GM12878 (cell line): ENCODE measurements at regions not wholly inside any gene's neighbourhood (a gene's known extent, or its start where the extent isn't known, plus 50 kb on each side); places are given as distances from the start of the nearest gene placed in this dataset.

Experiments used
- ATAC-seq: fragments of 200-7000 bp; cut with Tn5 transposase; 3 replicates; pipeline ENCODE4 v1.9.1; 2020; ENCODE audit warnings: mild to moderate bottlenecking, moderate library complexity
- BruUV-seq: library from RNA; stranded (reverse); fragments of 400-500 nt; replicated peaks from 2 replicates; lab custom pipeline; 2021; lab: Mats Ljungman, UMichigan
- CTCF ChIA-PET: fragments of 300-600 bp; sonication (Branson Sonifier 250); formaldehyde crosslinking; extraction: SDS; loops from one replicate; lab custom pipeline; 2021; ENCODE audit warnings: inconsistent platforms; lab: Yijun Ruan, JAX
- POLR2A ChIA-PET: fragments of 350-600 bp; formaldehyde crosslinking; extraction: SDS; loops from one replicate; lab custom pipeline; 2021; ENCODE audit warnings: inconsistent platforms; lab: Charles Lee
- RAD21 ChIA-PET: fragments of 300-600 bp; sonication (Branson Sonifier 250); formaldehyde crosslinking; loops from one replicate; lab custom pipeline; 2023; ENCODE audit warnings: antibody characterized with exemption; ENCODE audit not compliant: unreplicated experiment; lab: Charles Lee
- SMC1A ChIA-PET: fragments of 300-600 bp; sonication (Branson Sonifier 250); formaldehyde crosslinking; loops from one replicate; lab custom pipeline; 2023; ENCODE audit not compliant: unreplicated experiment, uncharacterized antibody; lab: Charles Lee
- DNase-seq: peaks from one replicate; pipeline ENCODE4 v3.0.0-alpha.2; 2011; ENCODE audit warnings: low read depth, low spot score
- FAIRE-seq: peaks from 3 replicates; lab custom pipeline; 2011; peaks lifted over from hg19 to GRCh38; lab: Jason Lieb, UNC
- H2AFZ ChIP-seq: 2 replicates; pipeline ENCODE4 v1.6.0; 2011; ENCODE audit warnings: low read depth, low read length, control low read depth; ENCODE audit not compliant: control insufficient read depth
- H3K27ac ChIP-seq: 2 replicates; pipeline ENCODE4 v1.5.1; 2011; ENCODE audit warnings: control low read depth; ENCODE audit not compliant: control insufficient read depth, insufficient read depth
- H3K27me3 ChIP-seq, 2 experiments: replicated peaks in 1 of 2; 2 replicates each; pipeline versions ENCODE4 v1.6.0 to v1.6.1; 2011; ENCODE audit warnings: low read length in 1 of 2; ENCODE audit not compliant: control insufficient read depth in 2 of 2, insufficient read depth in 2 of 2
- H3K36me3 ChIP-seq, 2 experiments: 2 replicates each; pipeline ENCODE4 v1.5.1; 2011; ENCODE audit warnings: low read length in 1 of 2; ENCODE audit not compliant: control insufficient read depth in 2 of 2, insufficient read depth in 2 of 2
- H3K4me1 ChIP-seq: 2 replicates; pipeline ENCODE4 v1.6.1; 2011; ENCODE audit warnings: mild to moderate bottlenecking, low read length, moderate library complexity, mixed read lengths; ENCODE audit not compliant: control insufficient read depth, insufficient read depth
- H3K4me2 ChIP-seq: 2 replicates; pipeline ENCODE4 v1.6.0; 2011; ENCODE audit warnings: control low read depth; ENCODE audit not compliant: control insufficient read depth, insufficient read depth
- H3K4me3 ChIP-seq: fragments of 200-600 bp; sonication (generic); 2 replicates; pipeline ENCODE4 v1.5.1; 2016
- H3K79me2 ChIP-seq: 2 replicates; pipeline ENCODE4 v1.6.0; 2011; ENCODE audit warnings: low read length; ENCODE audit not compliant: control insufficient read depth, insufficient read depth
- H3K9ac ChIP-seq: 2 replicates; pipeline ENCODE4 v1.8.0; 2011; ENCODE audit warnings: low read length, control low read depth, mixed read lengths; ENCODE audit not compliant: control insufficient read depth, insufficient read depth
- H3K9me3 ChIP-seq: replicated peaks from 3 replicates; pipeline ENCODE4 v1.5.1; 2011; ENCODE audit warnings: mild to moderate bottlenecking, low read length; ENCODE audit not compliant: control insufficient read depth, insufficient read depth
- H4K20me1 ChIP-seq: 2 replicates; pipeline ENCODE4 v1.6.0; 2011; ENCODE audit not compliant: control insufficient read depth, insufficient read depth
- CHD1 ChIP-seq: IDR thresholded peaks from 2 replicates; pipeline ENCODE4 v1.6.1; 2012; ENCODE audit warnings: low read depth, low read length, improper control_type of control experiment
- ETV6 ChIP-seq, 2 experiments: fragments of 450-650 bp in 1 of 2; IDR thresholded peaks in 1 of 2; conservative IDR thresholded peaks in 1 of 2; 2 replicates each; pipeline ENCODE4 v1.6.1; 2014; ENCODE audit warnings: antibody characterized with exemption in 1 of 2, borderline replicate concordance in 1 of 2, low read depth in 1 of 2, mild to moderate bottlenecking in 1 of 2, moderate library complexity in 1 of 2
- KAT2A ChIP-seq: conservative IDR thresholded peaks from 2 replicates; pipeline ENCODE4 v1.6.1; 2011; ENCODE audit warnings: low read depth, low read length; ENCODE audit not compliant: control insufficient read depth
- NFIC ChIP-seq: IDR thresholded peaks from 2 replicates; pipeline ENCODE4 v1.6.1; 2012; ENCODE audit warnings: low read depth, mild to moderate bottlenecking, inconsistent platforms, low read length, moderate library complexity
- NRF1 ChIP-seq: conservative IDR thresholded peaks from 2 replicates; pipeline ENCODE4 v1.6.1; 2011; ENCODE audit warnings: mild to moderate bottlenecking, low read depth, low read length, improper control_type of control experiment
- POLR2AphosphoS5 ChIP-seq: IDR thresholded peaks from 2 replicates; pipeline ENCODE4 v1.6.1; 2011; ENCODE audit warnings: mild to moderate bottlenecking, low read length, inconsistent platforms
- STAT1 ChIP-seq: fragments of 450-650 bp; conservative IDR thresholded peaks from 2 replicates; pipeline ENCODE4 v1.6.1; 2014; ENCODE audit warnings: antibody characterized with exemption, mild to moderate bottlenecking
- SUZ12 ChIP-seq: fragments of 200-600 bp; sonication (generic); IDR thresholded peaks from one replicate; pipeline ENCODE4 v1.6.1; 2018; ENCODE audit warnings: antibody characterized with exemption, mild to moderate bottlenecking; ENCODE audit not compliant: unreplicated experiment
- TBL1XR1 ChIP-seq: IDR thresholded peaks from 2 replicates; pipeline ENCODE4 v1.6.1; 2012; ENCODE audit warnings: low read depth, low read length, improper control_type of control experiment
- TCF12 ChIP-seq: IDR thresholded peaks from 2 replicates; pipeline ENCODE4 v1.6.1; 2011; ENCODE audit warnings: low read depth, mild to moderate bottlenecking, low read length
- TCF3 ChIP-seq: IDR thresholded peaks from 2 replicates; pipeline ENCODE4 v1.6.1; 2012; ENCODE audit warnings: low read depth, mild to moderate bottlenecking, low read length, borderline replicate concordance; ENCODE audit not compliant: insufficient read depth
- YBX1 ChIP-seq: fragments of 450-650 bp; IDR thresholded peaks from 2 replicates; pipeline ENCODE4 v1.6.1; 2016; ENCODE audit warnings: antibody characterized with exemption
- WGBS: methylation state at CpG from one replicate; pipeline ENCODE4 v1.1.6; 2016; ENCODE audit warnings: low lambda C conversion rate; ENCODE audit not compliant: insufficient replicate concordance, insufficient coverage; ENCODE audit errors: missing lambda C conversion rate; 5-methylcytosine and 5-hydroxymethylcytosine counted together
- in situ Hi-C: fragments of 300-500 bp; cut with MboI; formaldehyde crosslinking; loops from 9 replicates; pipeline ENCODE4 v1.14.3; 2018; ENCODE audit warnings: mixed read lengths
- intact Hi-C: fragments of 100-400 bp; cut with micrococcal nuclease; formaldehyde crosslinking; loops from one replicate; pipeline ENCODE4 v1.14.2; 2022; ENCODE audit not compliant: unreplicated experiment
- TF ChIP-seq, protein P1 (sequence below): fragments of 150-350 bp; IDR thresholded peaks from 2 replicates; pipeline ENCODE4 v1.6.1; 2014; ENCODE audit warnings: mild to moderate bottlenecking, low read depth, low read length
- TF ChIP-seq, protein P2 (sequence below): fragments of 450-650 bp; IDR thresholded peaks from 2 replicates; pipeline ENCODE4 v1.6.1; 2017; ENCODE audit warnings: antibody characterized with exemption, mild to moderate bottlenecking, moderate library complexity

DNA sequence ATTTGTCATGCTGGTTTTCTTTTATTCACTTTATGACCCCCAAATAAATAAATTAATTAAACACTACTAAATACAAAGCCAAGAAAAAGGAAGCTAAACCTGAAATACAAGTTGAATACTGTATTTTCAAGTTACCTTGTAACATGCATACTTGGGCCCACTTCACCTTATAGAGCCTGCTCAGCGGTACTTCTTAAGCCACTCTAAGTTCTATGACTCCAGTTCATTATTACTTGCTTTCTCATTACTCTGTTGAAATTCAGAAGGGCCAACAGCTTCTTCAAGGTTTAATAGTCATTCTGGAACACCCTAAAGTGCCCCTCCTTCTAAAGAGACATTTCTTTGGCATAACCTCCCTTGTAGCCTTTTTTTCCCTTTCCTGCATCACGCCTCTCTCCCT is 844.5 kb downstream of the RPA4 start:
- H3K9ac ChIP-seq = no peak overlapping the region
- H3K27me3 ChIP-seq = no peaks in the 10 kb centered on the region
- no peak overlapping the region for H3K4me2 ChIP-seq
- in situ Hi-C loops (no loop called here), intact Hi-C loops (no loop called here)
- no peak for ATAC-seq
- TF ChIP-seq, protein P1, sequence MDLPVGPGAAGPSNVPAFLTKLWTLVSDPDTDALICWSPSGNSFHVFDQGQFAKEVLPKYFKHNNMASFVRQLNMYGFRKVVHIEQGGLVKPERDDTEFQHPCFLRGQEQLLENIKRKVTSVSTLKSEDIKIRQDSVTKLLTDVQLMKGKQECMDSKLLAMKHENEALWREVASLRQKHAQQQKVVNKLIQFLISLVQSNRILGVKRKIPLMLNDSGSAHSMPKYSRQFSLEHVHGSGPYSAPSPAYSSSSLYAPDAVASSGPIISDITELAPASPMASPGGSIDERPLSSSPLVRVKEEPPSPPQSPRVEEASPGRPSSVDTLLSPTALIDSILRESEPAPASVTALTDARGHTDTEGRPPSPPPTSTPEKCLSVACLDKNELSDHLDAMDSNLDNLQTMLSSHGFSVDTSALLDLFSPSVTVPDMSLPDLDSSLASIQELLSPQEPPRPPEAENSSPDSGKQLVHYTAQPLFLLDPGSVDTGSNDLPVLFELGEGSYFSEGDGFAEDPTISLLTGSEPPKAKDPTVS = no peak
- no peak for TF ChIP-seq CHD1
- TF ChIP-seq TCF3 = no peak
- TF ChIP-seq ETV6 (conservative IDR thresholded peaks at IDR 0.05 in 1 of 2, IDR thresholded peaks at IDR 0.05 in 1 of 2; ENCODE audit: borderline replicate concordance in 1 of 2, low read depth in 1 of 2) = no peak
- no peak for TF ChIP-seq KAT2A
- no peak for TF ChIP-seq SUZ12
- ChIA-PET RAD21 (no interaction called here), CTCF (interaction anchor here (2.0 kb wide), 1 partner anchor 9 kb away, joined by 4 read pairs; no protein-coding TSS in a partner anchor), SMC1A (interaction anchor here (1.4 kb wide), 1 partner anchor 9 kb away, joined by 3 read pairs; no protein-coding TSS in a partner anchor), POLR2A (no interaction called here)
- no peak overlapping the region for H2AFZ ChIP-seq
- BruUV-seq = no TSS peak
- no peaks in the 10 kb centered on the region for H3K9me3 ChIP-seq
- no peaks in the 10 kb centered on the region for H4K20me1 ChIP-seq
- FAIRE-seq = no peak
- DNase-seq = no peak
- H3K27ac ChIP-seq = no peak overlapping the region
- H3K4me1 ChIP-seq = no peaks in the 10 kb centered on the region
- no peaks in the 10 kb centered on the region for H3K36me3 ChIP-seq
- WGBS = 30% methylated on average over 2 of the region's 2 CpGs
- H3K79me2 ChIP-seq = no peaks in the 10 kb centered on the region
- H3K4me3 ChIP-seq = no peak overlapping the region

DNA sequence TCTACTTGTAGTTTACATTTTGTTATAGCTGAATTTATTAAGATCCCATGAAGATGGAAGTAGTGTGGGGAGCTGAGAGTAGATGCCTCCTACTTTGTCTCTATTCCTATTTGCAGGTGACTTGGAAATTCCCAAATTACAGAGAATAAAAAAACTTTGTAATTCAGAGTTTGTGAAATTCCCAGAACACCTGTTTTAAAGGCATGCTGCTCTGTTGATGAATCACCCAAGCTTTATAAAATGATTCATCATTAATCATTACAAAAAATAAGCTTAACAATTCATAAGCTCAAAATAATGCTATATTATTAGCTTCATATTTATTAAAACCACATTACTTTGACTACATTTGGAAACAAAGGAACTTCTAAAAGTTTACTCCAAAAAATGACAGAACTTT is 856.3 kb downstream of the RPA4 start:
- POLR2A ChIA-PET = no interaction called here
- in situ Hi-C loops = no loop called here

More for the DNA sequence above, 856.3 kb downstream of the RPA4 start:
- no peaks in the 10 kb centered on the region for H3K36me3 ChIP-seq
- H3K79me2 ChIP-seq = no peaks in the 10 kb centered on the region
- TF ChIP-seq STAT1 (no peak), TCF12 (no peak), NRF1 (no peak), NFIC (no peak), YBX1 (no peak), POLR2AphosphoS5 (no peak), TBL1XR1 (no peak)
- TF ChIP-seq, protein P2, sequence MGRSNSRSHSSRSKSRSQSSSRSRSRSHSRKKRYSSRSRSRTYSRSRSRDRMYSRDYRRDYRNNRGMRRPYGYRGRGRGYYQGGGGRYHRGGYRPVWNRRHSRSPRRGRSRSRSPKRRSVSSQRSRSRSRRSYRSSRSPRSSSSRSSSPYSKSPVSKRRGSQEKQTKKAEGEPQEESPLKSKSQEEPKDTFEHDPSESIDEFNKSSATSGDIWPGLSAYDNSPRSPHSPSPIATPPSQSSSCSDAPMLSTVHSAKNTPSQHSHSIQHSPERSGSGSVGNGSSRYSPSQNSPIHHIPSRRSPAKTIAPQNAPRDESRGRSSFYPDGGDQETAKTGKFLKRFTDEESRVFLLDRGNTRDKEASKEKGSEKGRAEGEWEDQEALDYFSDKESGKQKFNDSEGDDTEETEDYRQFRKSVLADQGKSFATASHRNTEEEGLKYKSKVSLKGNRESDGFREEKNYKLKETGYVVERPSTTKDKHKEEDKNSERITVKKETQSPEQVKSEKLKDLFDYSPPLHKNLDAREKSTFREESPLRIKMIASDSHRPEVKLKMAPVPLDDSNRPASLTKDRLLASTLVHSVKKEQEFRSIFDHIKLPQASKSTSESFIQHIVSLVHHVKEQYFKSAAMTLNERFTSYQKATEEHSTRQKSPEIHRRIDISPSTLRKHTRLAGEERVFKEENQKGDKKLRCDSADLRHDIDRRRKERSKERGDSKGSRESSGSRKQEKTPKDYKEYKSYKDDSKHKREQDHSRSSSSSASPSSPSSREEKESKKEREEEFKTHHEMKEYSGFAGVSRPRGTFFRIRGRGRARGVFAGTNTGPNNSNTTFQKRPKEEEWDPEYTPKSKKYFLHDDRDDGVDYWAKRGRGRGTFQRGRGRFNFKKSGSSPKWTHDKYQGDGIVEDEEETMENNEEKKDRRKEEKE = no peak
- no peaks in the 10 kb centered on the region for H4K20me1 ChIP-seq
- no peak overlapping the region for H3K27ac ChIP-seq
- H2AFZ ChIP-seq = no peak overlapping the region
- no peak for ATAC-seq
- no peak for FAIRE-seq
- ChIA-PET CTCF (interaction anchor here (0.7 kb wide), 1 partner anchor 10 kb away, joined by 3 read pairs; no protein-coding TSS in a partner anchor), SMC1A (interaction anchor here (0.5 kb wide), 1 partner anchor 56 kb away, joined by 4 read pairs; no protein-coding TSS in a partner anchor), RAD21 (no interaction called here)
- H3K4me1 ChIP-seq = no peaks in the 10 kb centered on the region
- no peak overlapping the region for H3K4me3 ChIP-seq
- no peaks in the 10 kb centered on the region; the same call in 2 of the 3 replicates for H3K9me3 ChIP-seq
- no peak overlapping the region for H3K9ac ChIP-seq
- no TSS peak for BruUV-seq
- DNase-seq = no peak
- intact Hi-C loops = no loop called here
- H3K4me2 ChIP-seq = no peak overlapping the region
- no peaks in the 10 kb centered on the region for H3K27me3 ChIP-seq
